ENCODE measurements at regions not wholly inside any gene's neighbourhood (a gene's known extent, or its start where the extent isn't known, plus 50 kb on each side); places are given as distances from the start of the nearest gene placed in this dataset.

DNA sequence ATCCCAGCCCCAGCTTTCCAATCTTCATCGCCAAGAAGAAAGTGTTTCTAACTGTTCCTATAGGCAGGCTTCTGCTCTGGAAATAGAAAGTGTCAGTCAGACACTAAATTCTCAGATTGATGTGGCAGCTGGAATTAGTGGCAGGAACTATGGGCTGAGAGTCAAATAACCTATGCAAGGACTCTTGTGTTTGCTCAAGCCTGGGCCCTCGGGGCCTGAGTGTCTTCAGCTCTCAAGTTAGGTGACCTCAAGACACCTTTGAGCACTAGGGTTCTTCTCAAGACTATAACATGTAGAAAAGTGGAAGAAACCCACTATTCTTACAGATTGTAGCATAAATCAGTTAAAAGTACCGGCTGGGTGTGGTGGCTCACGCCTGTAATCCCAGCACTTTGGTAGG, 694.5 kb downstream of the RNF144A start:
- TF ChIP-seq, protein P1, sequence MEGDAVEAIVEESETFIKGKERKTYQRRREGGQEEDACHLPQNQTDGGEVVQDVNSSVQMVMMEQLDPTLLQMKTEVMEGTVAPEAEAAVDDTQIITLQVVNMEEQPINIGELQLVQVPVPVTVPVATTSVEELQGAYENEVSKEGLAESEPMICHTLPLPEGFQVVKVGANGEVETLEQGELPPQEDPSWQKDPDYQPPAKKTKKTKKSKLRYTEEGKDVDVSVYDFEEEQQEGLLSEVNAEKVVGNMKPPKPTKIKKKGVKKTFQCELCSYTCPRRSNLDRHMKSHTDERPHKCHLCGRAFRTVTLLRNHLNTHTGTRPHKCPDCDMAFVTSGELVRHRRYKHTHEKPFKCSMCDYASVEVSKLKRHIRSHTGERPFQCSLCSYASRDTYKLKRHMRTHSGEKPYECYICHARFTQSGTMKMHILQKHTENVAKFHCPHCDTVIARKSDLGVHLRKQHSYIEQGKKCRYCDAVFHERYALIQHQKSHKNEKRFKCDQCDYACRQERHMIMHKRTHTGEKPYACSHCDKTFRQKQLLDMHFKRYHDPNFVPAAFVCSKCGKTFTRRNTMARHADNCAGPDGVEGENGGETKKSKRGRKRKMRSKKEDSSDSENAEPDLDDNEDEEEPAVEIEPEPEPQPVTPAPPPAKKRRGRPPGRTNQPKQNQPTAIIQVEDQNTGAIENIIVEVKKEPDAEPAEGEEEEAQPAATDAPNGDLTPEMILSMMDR (IDR thresholded peaks at IDR 0.05; ENCODE audit: low read depth, low read length, poor library complexity, severe bottlenecking) = no peak
- no peak for TF ChIP-seq EZH2phosphoT487 (IDR thresholded peaks at IDR 0.05; ENCODE audit: borderline replicate concordance, low read length)

Measured in DOHH2 (cell line).